Muscle layer of duodenum (tissue), 2 donors: ENCODE measurements at regions not wholly inside any gene's neighbourhood (a gene's known extent, or its start where the extent isn't known, plus 50 kb on each side); places are given as distances from the start of the nearest gene placed in this dataset.

ENCODE experiments used
- H3K27ac ChIP-seq: one replicate; pipeline ENCODE4 v1.7.0; 2013; ENCODE audit warnings: mild to moderate bottlenecking, low read length
- H3K27me3 ChIP-seq: one replicate; pipeline ENCODE4 v1.7.0; 2013; ENCODE audit warnings: low read depth, mild to moderate bottlenecking, control low read depth, low read length
- H3K36me3 ChIP-seq, 2 donors: one replicate each; pipeline ENCODE4 v1.7.0; 2013; ENCODE audit warnings: low read length in 2 of 2, control low read depth in 1 of 2, mild to moderate bottlenecking in 1 of 2; ENCODE audit not compliant: insufficient read depth in 2 of 2, control insufficient read depth in 1 of 2
- H3K4me1 ChIP-seq, 2 donors: one replicate each; pipeline ENCODE4 v1.7.0; 2013; ENCODE audit warnings: low read length in 2 of 2, mild to moderate bottlenecking in 2 of 2, control low read depth in 1 of 2, moderate library complexity in 1 of 2; ENCODE audit not compliant: insufficient read depth in 2 of 2, control insufficient read depth in 1 of 2
- H3K4me3 ChIP-seq, 2 donors: one replicate each; pipeline ENCODE4 v1.7.0; 2013; ENCODE audit warnings: low read length in 2 of 2, low read depth in 1 of 2, mild to moderate bottlenecking in 1 of 2
- H3K9me3 ChIP-seq, 2 donors: one replicate each; pipeline ENCODE4 v1.7.0; 2013; ENCODE audit warnings: low read length in 2 of 2, control low read depth in 1 of 2, mild to moderate bottlenecking in 1 of 2; ENCODE audit not compliant: control insufficient read depth in 1 of 2
- donor health status: healthy.

- no peak overlapping the region for H3K4me3 ChIP-seq
These were observed 91.1 kb upstream of the SLC4A4 start for GRCh38 chr4:71247706-71248105.

GRCh38 chr4:71251261-71251660, 87.6 kb upstream of the SLC4A4 start:
- no peaks in the 10 kb centered on the region for H3K4me1 ChIP-seq
- no peak overlapping the region for H3K27ac ChIP-seq
- no peak overlapping the region for H3K4me3 ChIP-seq
- no peaks in the 10 kb centered on the region for H3K9me3 ChIP-seq
- H3K36me3 ChIP-seq: no peaks in the 10 kb centered on the region
- no peaks in the 10 kb centered on the region for H3K27me3 ChIP-seq

More at GRCh38 chr4:71247706-71248105, 91.1 kb upstream of the SLC4A4 start:
- Histone ChIP-seq H3K9me3 (no peaks in the 10 kb centered on the region), H3K4me1 (no peaks in the 10 kb centered on the region), H3K36me3 (no peaks in the 10 kb centered on the region), H3K27ac (no peak overlapping the region), H3K27me3 (no peaks in the 10 kb centered on the region)

- Histone ChIP-seq H3K9me3 (no peaks in the 10 kb centered on the region), H3K27ac (no peak overlapping the region), H3K4me3 (no peak overlapping the region), H3K4me1 (no peaks in the 10 kb centered on the region), H3K36me3 (no peaks in the 10 kb centered on the region), H3K27me3 (no peaks in the 10 kb centered on the region)
These were observed 85.3 kb upstream of the SLC4A4 start for GRCh38 chr4:71253545-71253944.

- no peak overlapping the region for H3K27ac ChIP-seq
- H3K36me3 ChIP-seq: no peaks in the 10 kb centered on the region
- H3K4me1 ChIP-seq: no peaks in the 10 kb centered on the region
- no peak overlapping the region for H3K4me3 ChIP-seq
- H3K27me3 ChIP-seq: no peaks in the 10 kb centered on the region
- H3K9me3 ChIP-seq: no peaks in the 10 kb centered on the region
These were observed 84.3 kb upstream of the SLC4A4 start for GRCh38 chr4:71254451-71255012.

GRCh38 chr4:71255976-71256375, 82.8 kb upstream of the SLC4A4 start:
- H3K27me3 ChIP-seq: no peaks in the 10 kb centered on the region
- H3K4me3 ChIP-seq: no peak overlapping the region
- H3K27ac ChIP-seq: no peak overlapping the region
- peaks cover 0 to 5% of the 10 kb centered on the region in 2 donors for H3K4me1 ChIP-seq
- H3K9me3 ChIP-seq: no peaks in the 10 kb centered on the region
- H3K36me3 ChIP-seq: no peaks in the 10 kb centered on the region

- no peak overlapping the region for H3K4me3 ChIP-seq
- H3K27ac ChIP-seq: no peak overlapping the region
- no peaks in the 10 kb centered on the region for H3K36me3 ChIP-seq
- H3K9me3 ChIP-seq: no peaks in the 10 kb centered on the region
- peaks cover 0 to 13% of the 10 kb centered on the region in 2 donors for H3K4me1 ChIP-seq
- H3K27me3 ChIP-seq: no peaks in the 10 kb centered on the region
These were observed 81.1 kb upstream of the SLC4A4 start for GRCh38 chr4:71257761-71258160.

GRCh38 chr4:71258323-71258722, 80.5 kb upstream of the SLC4A4 start:
- peaks cover 0 to 13% of the 10 kb centered on the region in 2 donors for H3K4me1 ChIP-seq
- no peaks in the 10 kb centered on the region for H3K9me3 ChIP-seq
- H3K36me3 ChIP-seq: no peaks in the 10 kb centered on the region
- H3K27me3 ChIP-seq: no peaks in the 10 kb centered on the region
- H3K27ac ChIP-seq: no peak overlapping the region
- no peak overlapping the region for H3K4me3 ChIP-seq

GRCh38 chr4:71259280-71259679, 79.5 kb upstream of the SLC4A4 start:
- no peaks in the 10 kb centered on the region for H3K27me3 ChIP-seq
- no peak overlapping the region for H3K27ac ChIP-seq
- H3K4me1 ChIP-seq: peaks cover 0 to 13% of the 10 kb centered on the region in 2 donors
- H3K36me3 ChIP-seq: no peaks in the 10 kb centered on the region
- H3K9me3 ChIP-seq: no peaks in the 10 kb centered on the region
- no peak overlapping the region for H3K4me3 ChIP-seq

- H3K27me3 ChIP-seq: no peaks in the 10 kb centered on the region
- no peak overlapping the region for H3K27ac ChIP-seq
- H3K4me1 ChIP-seq: peaks cover 0 to 13% of the 10 kb centered on the region in 2 donors
- H3K9me3 ChIP-seq: no peaks in the 10 kb centered on the region
- H3K36me3 ChIP-seq: no peaks in the 10 kb centered on the region
- H3K4me3 ChIP-seq: no peak overlapping the region
These were observed 78.9 kb upstream of the SLC4A4 start for GRCh38 chr4:71259911-71260331.

GRCh38 chr4:71260544-71260943, 78.3 kb upstream of the SLC4A4 start:
- no peak overlapping the region for H3K4me3 ChIP-seq
- no peaks in the 10 kb centered on the region for H3K27me3 ChIP-seq
- no peaks in the 10 kb centered on the region for H3K36me3 ChIP-seq
- no peaks in the 10 kb centered on the region for H3K9me3 ChIP-seq
- peaks cover 0 to 13% of the 10 kb centered on the region in 2 donors for H3K4me1 ChIP-seq
- H3K27ac ChIP-seq: no peak overlapping the region

GRCh38 chr4:71261001-71261400, 77.8 kb upstream of the SLC4A4 start:
- no peak overlapping the region for H3K27ac ChIP-seq
- peaks cover 0 to 13% of the 10 kb centered on the region in 2 donors for H3K4me1 ChIP-seq

GRCh38 chr4:71261633-71262121, 77.1 kb upstream of the SLC4A4 start:
- Histone ChIP-seq H3K4me1 (peaks cover 0 to 13% of the 10 kb centered on the region in 2 donors), H3K4me3 (no peak overlapping the region), H3K9me3 (no peaks in the 10 kb centered on the region), H3K36me3 (no peaks in the 10 kb centered on the region), H3K27ac (no peak overlapping the region), H3K27me3 (no peaks in the 10 kb centered on the region)

More at GRCh38 chr4:71261001-71261400, 77.8 kb upstream of the SLC4A4 start:
- H3K27me3 ChIP-seq: no peaks in the 10 kb centered on the region
- H3K36me3 ChIP-seq: no peaks in the 10 kb centered on the region
- no peaks in the 10 kb centered on the region for H3K9me3 ChIP-seq
- H3K4me3 ChIP-seq: no peak overlapping the region
